MM.1S (cell line): ENCODE measurements at regions not wholly inside any gene's neighbourhood (a gene's known extent, or its start where the extent isn't known, plus 50 kb on each side); places are given as distances from the start of the nearest gene placed in this dataset.

Experiments
- DNase-seq: peaks from one replicate; pipeline ENCODE4 v3.0.0-alpha.2; 2015
- H2AFZ ChIP-seq: fragments of 300-600 bp; sonication (generic); 2 replicates; pipeline ENCODE4 v1.6.0; 2016; ENCODE audit warnings: antibody characterized with exemption, low read length
- H3F3A ChIP-seq: fragments of 300-600 bp; sonication (generic); 2 replicates; pipeline ENCODE4 v1.6.1; 2016; ENCODE audit warnings: mild to moderate bottlenecking, antibody characterized with exemption, low read length, moderate library complexity, mixed read lengths; ENCODE audit not compliant: insufficient read depth
- H3K27ac ChIP-seq: fragments of 300-600 bp; sonication (generic); 2 replicates; pipeline ENCODE4 v1.5.1; 2016; ENCODE audit warnings: mild to moderate bottlenecking, low read length
- H3K27me3 ChIP-seq: fragments of 300-600 bp; sonication (generic); replicated peaks from 2 replicates; pipeline ENCODE4 v1.6.0; 2016; ENCODE audit warnings: low read length; ENCODE audit not compliant: insufficient read depth
- H3K36me3 ChIP-seq: fragments of 300-600 bp; sonication (generic); replicated peaks from 2 replicates; pipeline ENCODE4 v1.6.1; 2016; ENCODE audit warnings: mild to moderate bottlenecking, low read length, mixed read lengths; ENCODE audit not compliant: insufficient read depth
- H3K4me1 ChIP-seq: fragments of 300-600 bp; sonication (generic); 2 replicates; pipeline ENCODE4 v1.6.1; 2016; ENCODE audit warnings: low read length, mixed read lengths
- H3K4me2 ChIP-seq: fragments of 300-600 bp; sonication (generic); 2 replicates; pipeline ENCODE4 v1.6.0; 2016; ENCODE audit warnings: low read depth, low read length
- H3K4me3 ChIP-seq: fragments of 300-600 bp; sonication (generic); 2 replicates; pipeline ENCODE4 v1.5.1; 2016; ENCODE audit warnings: low read length, mixed read lengths
- H3K79me2 ChIP-seq: fragments of 300-600 bp; sonication (generic); 2 replicates; pipeline ENCODE4 v1.6.1; 2016; ENCODE audit warnings: mixed run types, low read length, mixed read lengths
- H3K9ac ChIP-seq: fragments of 300-600 bp; sonication (generic); 2 replicates; pipeline ENCODE4 v1.6.1; 2016; ENCODE audit warnings: low read length, mixed read lengths
- H3K9me2 ChIP-seq: fragments of 300-600 bp; sonication (generic); replicated peaks from 2 replicates; pipeline ENCODE4 v1.6.1; 2016; ENCODE audit warnings: mild to moderate bottlenecking, low read length, mixed read lengths; ENCODE audit not compliant: insufficient read depth
- H3K9me3 ChIP-seq: fragments of 300-600 bp; sonication (generic); replicated peaks from 2 replicates; pipeline ENCODE4 v1.6.1; 2016; ENCODE audit warnings: mild to moderate bottlenecking, low read length, mixed read lengths; ENCODE audit not compliant: insufficient read depth
- H4K20me1 ChIP-seq: fragments of 300-600 bp; sonication (generic); 2 replicates; pipeline ENCODE4 v1.6.1; 2016; ENCODE audit warnings: mild to moderate bottlenecking, low read length, moderate library complexity, mixed read lengths; ENCODE audit not compliant: insufficient read depth
- EZH2 ChIP-seq: fragments of 300-600 bp; sonication (generic); optimal IDR thresholded peaks from 2 replicates; pipeline ENCODE3; 2017; ENCODE audit warnings: low read depth, mild to moderate bottlenecking, antibody characterized with exemption, low read length, mixed read lengths
- EZH2phosphoT487 ChIP-seq: fragments of 300-600 bp; sonication (generic); IDR thresholded peaks from 2 replicates; pipeline ENCODE4 v1.6.1; 2018; ENCODE audit warnings: antibody characterized with exemption, low read length
- TF ChIP-seq, protein P1 (sequence below): fragments of 300-600 bp; sonication (generic); IDR thresholded peaks from 2 replicates; pipeline ENCODE4 v1.5.1; 2016; ENCODE audit warnings: antibody characterized with exemption, low read length, mixed read lengths

DNA sequence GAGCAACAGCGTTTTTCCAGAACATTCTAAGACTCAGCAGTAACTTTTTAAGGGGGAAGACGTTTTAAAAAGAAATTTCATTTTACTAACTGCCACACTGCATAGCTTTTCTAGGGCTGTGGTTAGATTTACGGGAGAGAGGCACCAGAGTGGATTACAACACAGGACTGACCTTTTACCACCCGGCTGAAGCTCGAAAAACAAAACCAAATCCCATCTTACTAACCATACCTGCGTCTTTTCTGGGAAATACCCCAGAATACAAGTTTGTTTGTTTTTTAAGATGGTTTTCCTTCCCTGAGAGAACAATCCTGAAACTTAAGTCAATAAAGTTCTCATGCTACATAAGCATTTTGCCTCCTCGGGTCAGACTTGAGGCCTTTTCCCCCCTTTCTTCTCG lies 209.3 kb upstream of the SOX4 start:
- no peaks in the 10 kb centered on the region for H3K9me3 ChIP-seq
- no peak overlapping the region for H2AFZ ChIP-seq
- no peak overlapping the region for H3K27ac ChIP-seq
- no peaks in the 10 kb centered on the region for H4K20me1 ChIP-seq
- H3K79me2 ChIP-seq = no peaks in the 10 kb centered on the region
- no peaks in the 10 kb centered on the region for H3K36me3 ChIP-seq
- H3K4me1 ChIP-seq = no peaks in the 10 kb centered on the region
- H3K4me2 ChIP-seq = no peak overlapping the region
- no peak for TF ChIP-seq EZH2phosphoT487
- TF ChIP-seq EZH2 = no peak
- TF ChIP-seq, protein P1, sequence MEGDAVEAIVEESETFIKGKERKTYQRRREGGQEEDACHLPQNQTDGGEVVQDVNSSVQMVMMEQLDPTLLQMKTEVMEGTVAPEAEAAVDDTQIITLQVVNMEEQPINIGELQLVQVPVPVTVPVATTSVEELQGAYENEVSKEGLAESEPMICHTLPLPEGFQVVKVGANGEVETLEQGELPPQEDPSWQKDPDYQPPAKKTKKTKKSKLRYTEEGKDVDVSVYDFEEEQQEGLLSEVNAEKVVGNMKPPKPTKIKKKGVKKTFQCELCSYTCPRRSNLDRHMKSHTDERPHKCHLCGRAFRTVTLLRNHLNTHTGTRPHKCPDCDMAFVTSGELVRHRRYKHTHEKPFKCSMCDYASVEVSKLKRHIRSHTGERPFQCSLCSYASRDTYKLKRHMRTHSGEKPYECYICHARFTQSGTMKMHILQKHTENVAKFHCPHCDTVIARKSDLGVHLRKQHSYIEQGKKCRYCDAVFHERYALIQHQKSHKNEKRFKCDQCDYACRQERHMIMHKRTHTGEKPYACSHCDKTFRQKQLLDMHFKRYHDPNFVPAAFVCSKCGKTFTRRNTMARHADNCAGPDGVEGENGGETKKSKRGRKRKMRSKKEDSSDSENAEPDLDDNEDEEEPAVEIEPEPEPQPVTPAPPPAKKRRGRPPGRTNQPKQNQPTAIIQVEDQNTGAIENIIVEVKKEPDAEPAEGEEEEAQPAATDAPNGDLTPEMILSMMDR = no peak
- H3F3A ChIP-seq = no peaks in the 10 kb centered on the region
- no peak overlapping the region for H3K9ac ChIP-seq
- H3K9me2 ChIP-seq = no peaks in the 10 kb centered on the region
- no peaks in the 10 kb centered on the region for H3K27me3 ChIP-seq
- H3K4me3 ChIP-seq = no peak overlapping the region
- DNase-seq = no peak

DNA sequence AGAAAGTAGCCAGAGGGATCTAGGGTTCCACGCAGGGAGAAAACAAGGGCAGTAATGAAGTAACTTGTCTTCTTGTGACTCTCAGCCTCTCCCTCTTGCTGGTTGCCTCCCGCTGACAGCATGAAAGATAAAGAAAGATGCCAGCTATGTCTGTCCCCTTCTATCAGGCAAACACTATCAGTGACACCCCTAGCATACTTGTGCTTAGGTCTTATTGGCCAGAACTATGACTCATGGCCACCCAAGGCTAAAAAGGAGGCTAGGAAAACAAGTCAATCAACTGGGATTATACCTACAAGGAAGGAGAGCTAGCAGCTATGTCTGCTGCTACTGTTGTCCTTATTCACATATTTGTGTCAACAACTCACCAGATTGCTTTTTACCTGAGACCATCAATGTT lies 206.8 kb upstream of the SOX4 start:
- Histone ChIP-seq H3K27ac (no peak overlapping the region), H4K20me1 (no peaks in the 10 kb centered on the region), H3K27me3 (no peaks in the 10 kb centered on the region), H3K9me3 (no peaks in the 10 kb centered on the region), H3K4me3 (no peak overlapping the region), H3K9ac (no peak overlapping the region), H3K4me2 (no peak overlapping the region), H3K4me1 (no peaks in the 10 kb centered on the region), H2AFZ (no peak overlapping the region), H3K9me2 (no peaks in the 10 kb centered on the region), H3K79me2 (no peaks in the 10 kb centered on the region), H3K36me3 (no peaks in the 10 kb centered on the region), H3F3A (no peaks in the 10 kb centered on the region)
- DNase-seq = no peak
- TF ChIP-seq, protein P1 = no peak
- TF ChIP-seq EZH2phosphoT487 = no peak
- no peak for TF ChIP-seq EZH2

DNA sequence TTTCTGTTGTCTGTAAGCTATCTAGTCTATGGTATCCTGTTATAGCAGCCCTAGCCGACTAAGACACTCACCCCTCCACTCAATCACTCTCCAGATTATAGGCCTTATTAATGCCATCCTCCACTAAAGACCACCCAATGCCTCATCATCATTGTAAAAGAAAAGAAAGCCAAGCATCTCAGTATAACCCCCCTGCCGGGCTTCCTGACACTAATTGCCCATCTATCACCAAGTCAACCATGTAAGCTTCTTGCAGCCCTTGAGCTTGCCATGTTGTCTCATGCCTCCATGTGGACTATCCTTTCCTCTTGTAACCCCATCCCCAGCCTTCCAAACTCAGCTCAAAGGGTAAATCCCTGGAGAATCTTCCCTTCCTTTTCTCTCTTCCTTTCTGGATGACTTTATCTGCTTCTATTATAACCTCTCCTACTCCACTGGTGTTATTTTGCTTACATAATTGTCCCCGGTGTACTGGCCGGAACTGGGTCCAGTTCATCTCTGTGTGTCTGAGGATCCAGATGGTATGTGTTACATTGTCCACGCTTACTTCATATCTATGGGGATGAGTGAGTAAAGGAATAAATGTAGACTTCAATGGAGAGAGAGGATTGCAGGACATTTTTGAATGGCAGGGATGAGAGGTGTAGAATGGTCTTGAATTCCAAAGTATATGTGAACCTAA lies 202.9 kb upstream of the SOX4 start:
- no peaks in the 10 kb centered on the region for H3K9me2 ChIP-seq
- H3K79me2 ChIP-seq = no peaks in the 10 kb centered on the region
- H3K36me3 ChIP-seq = no peaks in the 10 kb centered on the region
- H3K4me3 ChIP-seq = no peak overlapping the region
- H4K20me1 ChIP-seq = no peaks in the 10 kb centered on the region
- H2AFZ ChIP-seq = no peak overlapping the region
- H3F3A ChIP-seq = no peaks in the 10 kb centered on the region
- H3K4me1 ChIP-seq = no peaks in the 10 kb centered on the region
- no peak overlapping the region for H3K9ac ChIP-seq
- no peaks in the 10 kb centered on the region for H3K27me3 ChIP-seq
- TF ChIP-seq EZH2 = no peak
- TF ChIP-seq, protein P1 = no peak
- no peak for TF ChIP-seq EZH2phosphoT487
- H3K4me2 ChIP-seq = no peak overlapping the region
- no peaks in the 10 kb centered on the region for H3K9me3 ChIP-seq
- no peak overlapping the region for H3K27ac ChIP-seq
- DNase-seq = no peak
